ENCODE measurements at regions not wholly inside any gene's neighbourhood (a gene's known extent, or its start where the extent isn't known, plus 50 kb on each side); places are given as distances from the start of the nearest gene placed in this dataset.
"Not testable (repeated sequence)": the region's sequence is repeated elsewhere in the genome, so short reads cannot be mapped to it uniquely, and the experiment has no call there.

- no peak for DNase-seq
Measured at GRCh38 chr6:11961923-11962322, 50.2 kb upstream of the HIVEP1 start.

GRCh38 chr6:11960909-11961779 is 51.0 kb upstream of the HIVEP1 start:
- no peak for DNase-seq

GRCh38 chr6:11956781-11957180 is 55.3 kb upstream of the HIVEP1 start:
- no peak for DNase-seq

- no peak for DNase-seq
Measured at GRCh38 chr6:11953641-11954040, 58.5 kb upstream of the HIVEP1 start.

GRCh38 chr6:11952316-11952715 is 59.8 kb upstream of the HIVEP1 start:
- DNase-seq: no peak

- DNase-seq: no peak
Measured at GRCh38 chr6:11951868-11952267, 60.2 kb upstream of the HIVEP1 start.

- DNase-seq: no peak
Measured at GRCh38 chr6:11950109-11950508, 62.0 kb upstream of the HIVEP1 start.

- no peak for DNase-seq
Measured at GRCh38 chr6:11947575-11947974, 64.5 kb upstream of the HIVEP1 start.

- no peak for DNase-seq
Measured at GRCh38 chr6:11947063-11947462, 65.0 kb upstream of the HIVEP1 start.

- DNase-seq: peak; percentile 19
Measured at GRCh38 chr6:11944111-11944510, 68.0 kb upstream of the HIVEP1 start.

- DNase-seq: no peak
Measured at GRCh38 chr6:11943060-11943459, 69.1 kb upstream of the HIVEP1 start.

GRCh38 chr6:11942185-11942864 is 69.8 kb upstream of the HIVEP1 start:
- no peak for DNase-seq

GRCh38 chr6:11940532-11941166 is 71.5 kb upstream of the HIVEP1 start:
- not testable (repeated sequence) for DNase-seq

GRCh38 chr6:11938285-11938890 is 73.7 kb upstream of the HIVEP1 start:
- DNase-seq: peak; percentile 65

GRCh38 chr6:11934638-11935037 is 77.5 kb upstream of the HIVEP1 start:
- DNase-seq: no peak

GRCh38 chr6:11932892-11933291 is 79.2 kb upstream of the HIVEP1 start:
- not testable (repeated sequence) for DNase-seq

GRCh38 chr6:11931296-11932035 is 80.6 kb upstream of the HIVEP1 start:
- DNase-seq: no peak

- not testable (repeated sequence) for DNase-seq
Measured at GRCh38 chr6:11930834-11931233, 81.3 kb upstream of the HIVEP1 start.

GRCh38 chr6:11930240-11930639 is 81.9 kb upstream of the HIVEP1 start:
- no peak for DNase-seq

GRCh38 chr6:11929241-11929835 is 82.8 kb upstream of the HIVEP1 start:
- no peak for DNase-seq
